WTC11 (cell line): ENCODE measurements at regions not wholly inside any gene's neighbourhood (a gene's known extent, or its start where the extent isn't known, plus 50 kb on each side); places are given as distances from the start of the nearest gene placed in this dataset.
"Not testable (repeated sequence)": the region's sequence is repeated elsewhere in the genome, so short reads cannot be mapped to it uniquely, and the experiment has no call there.

ENCODE experiments used
- ATAC-seq: fragments of 200-7000 bp; cut with Tn5 transposase; 2 replicates; pipeline ENCODE4 v1.10.0; 2021; ENCODE audit warnings: mild to moderate bottlenecking, moderate library complexity
- CTCF ChIA-PET: fragments of 300-600 bp; sonication (Branson Sonifier 250); formaldehyde crosslinking; loops from one replicate; lab custom pipeline; 2021; ENCODE audit warnings: antibody characterized with exemption; lab: Charles Lee
- POLR2A ChIA-PET: fragments of 350-600 bp; sonication (Branson Sonifier 250); formaldehyde crosslinking; loops from one replicate; lab custom pipeline; 2021; ENCODE audit warnings: antibody characterized with exemption; lab: Charles Lee
- DNase-seq: peaks from one replicate; pipeline ENCODE4 v3.0.0; 2021; ENCODE audit warnings: low spot score
- H3K27ac Mint-ChIP-seq: 2 replicates; pipeline ENCODE4 v1.8.0; 2021; ENCODE audit warnings: mixed read lengths
- H3K27me3 Mint-ChIP-seq: 2 replicates; pipeline ENCODE4 v1.8.0; 2021; ENCODE audit warnings: low read depth, mild to moderate bottlenecking, moderate library complexity, mixed read lengths
- H3K36me3 Mint-ChIP-seq: 2 replicates; pipeline ENCODE4 v1.8.0; 2021; ENCODE audit warnings: mixed read lengths
- H3K4me1 Mint-ChIP-seq: 2 replicates; pipeline ENCODE4 v1.8.0; 2022; ENCODE audit warnings: mixed read lengths
- H3K4me3 Mint-ChIP-seq: 2 replicates; pipeline ENCODE4 v1.8.0; 2021; ENCODE audit warnings: mild to moderate bottlenecking, moderate library complexity, mixed read lengths
- H3K9me3 Mint-ChIP-seq: 2 replicates; pipeline ENCODE4 v1.8.0; 2021; ENCODE audit warnings: mixed read lengths
- ATF6 ChIP-seq: sonication (generic); formaldehyde crosslinking; IDR thresholded peaks from 2 replicates; pipeline ENCODE4 v1.8.1; 2023; ENCODE audit warnings: mild to moderate bottlenecking, missing genetic modification reagents
- CBFB ChIP-seq: sonication (generic); formaldehyde crosslinking; IDR thresholded peaks from 2 replicates; pipeline ENCODE4 v1.8.1; 2022; ENCODE audit warnings: mild to moderate bottlenecking, low read depth, missing genetic modification reagents
- CTCF ChIP-seq: fragments of 200-600 bp; IDR thresholded peaks from 2 replicates; pipeline ENCODE4 v1.8.0; 2022; ENCODE audit warnings: antibody characterized with exemption
- E2F5 ChIP-seq: sonication (generic); formaldehyde crosslinking; IDR thresholded peaks from 2 replicates; pipeline ENCODE4 v1.8.1; 2022; ENCODE audit warnings: mild to moderate bottlenecking, moderate library complexity, missing genetic modification reagents
- FOXP4 ChIP-seq: sonication (generic); formaldehyde crosslinking; IDR thresholded peaks from 2 replicates; pipeline ENCODE4 v1.8.0; 2022; ENCODE audit warnings: mild to moderate bottlenecking, missing genetic modification reagents
- IRF1 ChIP-seq: sonication (generic); formaldehyde crosslinking; IDR thresholded peaks from 2 replicates; pipeline ENCODE4 v1.8.0; 2023; ENCODE audit warnings: missing genetic modification reagents
- JAZF1 ChIP-seq: fragments of 250-450 bp; sonication (Bioruptor Pico); IDR thresholded peaks from 2 replicates; pipeline ENCODE4 v1.9.0; 2021; ENCODE audit warnings: moderate library complexity, mild to moderate bottlenecking, inconsistent platforms
- TCF7 ChIP-seq: sonication (generic); formaldehyde crosslinking; IDR thresholded peaks from 2 replicates; pipeline ENCODE4 v1.8.0; 2022; ENCODE audit warnings: mild to moderate bottlenecking, low read depth, missing genetic modification reagents, moderate library complexity
- TEAD1 ChIP-seq: sonication (generic); formaldehyde crosslinking; IDR thresholded peaks from 2 replicates; pipeline ENCODE4 v1.8.0; 2022; ENCODE audit warnings: mild to moderate bottlenecking, missing genetic modification reagents
- TP53 ChIP-seq: sonication (generic); formaldehyde crosslinking; IDR thresholded peaks from 2 replicates; pipeline ENCODE4 v1.8.1; 2023; ENCODE audit warnings: mild to moderate bottlenecking, missing genetic modification reagents
- ZNF263 ChIP-seq: sonication (generic); formaldehyde crosslinking; IDR thresholded peaks from 2 replicates; pipeline ENCODE4 v1.8.1; 2022; ENCODE audit warnings: low read depth, mild to moderate bottlenecking, moderate library complexity, missing genetic modification reagents

- no peak for TF ChIP-seq TCF7 (CRISPR knock-in tag)
- no peak for TF ChIP-seq E2F5
- peak overlapping the region; percentile 50; the same call in 1 of the 2 replicates for H3K27ac Mint-ChIP-seq
- no peaks in the 10 kb centered on the region for H3K27me3 Mint-ChIP-seq
- ATAC-seq (no peak), DNase-seq (no peak)
- peaks cover 8% of the 10 kb centered on the region for H3K4me1 Mint-ChIP-seq
- H3K9me3 Mint-ChIP-seq, result no peaks in the 10 kb centered on the region
- ChIA-PET POLR2A (no interaction called here), CTCF (interaction anchor here (0.7 to 1.4 kb wide), 3 partner anchors 28 to 48 kb away, joined by 3 to 5 read pairs (median 4); no protein-coding TSS in a partner anchor)
- H3K4me3 Mint-ChIP-seq, result no peak overlapping the region
- no peaks in the 10 kb centered on the region for H3K36me3 Mint-ChIP-seq
These were observed 161.2 kb downstream of the CTTN start for GRCh38 chr11:70559516-70559915.

GRCh38 chr11:70560621-70561020 is 162.3 kb downstream of the CTTN start:
- DNase-seq, H3K4me3 Mint-ChIP-seq, H3K27me3 Mint-ChIP-seq, H3K9me3 Mint-ChIP-seq, ATAC-seq, H3K27ac Mint-ChIP-seq, H3K4me1 Mint-ChIP-seq, H3K36me3 Mint-ChIP-seq: not testable (repeated sequence)
- POLR2A ChIA-PET, result interaction anchor here (0.7 kb wide), 1 partner anchor 17 kb away, joined by 4 read pairs; no protein-coding TSS in a partner anchor
- CTCF ChIA-PET, result interaction anchor here (0.6 to 1.4 kb wide), 4 partner anchors 29 to 1469 kb away, joined by 3 to 5 read pairs (median 4); no protein-coding TSS in a partner anchor

- H3K4me3 Mint-ChIP-seq, result no peak overlapping the region
- ChIA-PET POLR2A (no interaction called here), CTCF (interaction anchor here (0.5 to 2.4 kb wide), 3 partner anchors 21 to 83 kb away, joined by 3 to 14 read pairs (median 12); no protein-coding TSS in a partner anchor)
- no peak for DNase-seq
- TF ChIP-seq CTCF (no peak), FOXP4 (CRISPR knock-in tag) (no peak), TEAD1 (CRISPR knock-in tag) (no peak), ATF6 (CRISPR knock-in tag) (no peak), CBFB (CRISPR knock-in tag) (no peak), JAZF1 (CRISPR knock-in tag) (no peak)
- no peaks in the 10 kb centered on the region; the same call in none of the 2 replicates for H3K9me3 Mint-ChIP-seq
- no peak for ATAC-seq
- peaks cover 21% of the 10 kb centered on the region for H3K4me1 Mint-ChIP-seq
- no peak overlapping the region for H3K27ac Mint-ChIP-seq
- H3K27me3 Mint-ChIP-seq, result no peaks in the 10 kb centered on the region
- H3K36me3 Mint-ChIP-seq, result no peaks in the 10 kb centered on the region
These were observed 168.6 kb downstream of the CTTN start for GRCh38 chr11:70566768-70567530.

- no peak for ATAC-seq
These were observed 169.3 kb downstream of the CTTN start for GRCh38 chr11:70567680-70568034.

More at GRCh38 chr11:70567680-70568034, 169.3 kb downstream of the CTTN start:
- H3K27me3 Mint-ChIP-seq, result no peaks in the 10 kb centered on the region
- POLR2A ChIA-PET, result no interaction called here
- CTCF ChIA-PET, result interaction anchor here (0.8 to 2.4 kb wide), 26 partner anchors 11 to 204 kb away, joined by 3 to 16 read pairs (median 6); no protein-coding TSS in a partner anchor
- no peak for DNase-seq
- no peaks in the 10 kb centered on the region for H3K36me3 Mint-ChIP-seq
- H3K4me1 Mint-ChIP-seq, result peaks cover 21% of the 10 kb centered on the region
- TF ChIP-seq IRF1 (CRISPR knock-in tag), result no peak
- TF ChIP-seq ZNF263 (CRISPR knock-in tag), result no peak
- TF ChIP-seq TP53, result no peak
- H3K9me3 Mint-ChIP-seq, result no peaks in the 10 kb centered on the region; the same call in none of the 2 replicates
- peak overlapping the region; percentile 91 for H3K27ac Mint-ChIP-seq
- peak overlapping the region; percentile 20; the same call in 1 of the 2 replicates for H3K4me3 Mint-ChIP-seq
